Testis (tissue), 2 donors: ENCODE measurements at regions not wholly inside any gene's neighbourhood (a gene's known extent, or its start where the extent isn't known, plus 50 kb on each side); places are given as distances from the start of the nearest gene placed in this dataset.
"Not testable (repeated sequence)": the region's sequence is repeated elsewhere in the genome, so short reads cannot be mapped to it uniquely, and the experiment has no call there.

ENCODE experiments used
- CTCF ChIP-seq, 3 experiments: fragments of 450-650 bp in 2 of 3; fragments of 200-600 bp in 1 of 3; sonication (generic) in 1 of 3; IDR thresholded peaks; one replicate each; pipeline ENCODE4 v1.5.1; 2016 to 2019; ENCODE audit warnings: antibody characterized with exemption in 3 of 3, mild to moderate bottlenecking in 2 of 3, moderate library complexity in 1 of 3
- POLR2A ChIP-seq: fragments of 450-650 bp; IDR thresholded peaks from one replicate; pipeline ENCODE4 v1.6.1; 2017; ENCODE audit warnings: antibody characterized with exemption, mild to moderate bottlenecking, moderate library complexity

- TF ChIP-seq POLR2A; CTCF (IDR thresholded peaks at IDR 0.05): not testable (repeated sequence)
Observed at GRCh38 chr18:15004270-15004973, 256.4 kb downstream of the ANKRD30B start.
